PC-9 (cell line): ENCODE measurements at regions not wholly inside any gene's neighbourhood (a gene's known extent, or its start where the extent isn't known, plus 50 kb on each side); places are given as distances from the start of the nearest gene placed in this dataset.
"Not testable (repeated sequence)": the region's sequence is repeated elsewhere in the genome, so short reads cannot be mapped to it uniquely, and the experiment has no call there.

Experiments used
- BruUV-seq: library from RNA; stranded (reverse); fragments of 400-500 nt; replicated peaks from 2 replicates; lab custom pipeline; 2021; lab: Mats Ljungman, UMichigan
- CTCF ChIA-PET: fragments of 300-600 bp; sonication (Branson Sonifier 250); formaldehyde crosslinking; loops from one replicate; lab custom pipeline; 2022; ENCODE audit warnings: antibody characterized with exemption; lab: Charles Lee
- POLR2A ChIA-PET: fragments of 300-600 bp; sonication (Branson Sonifier 250); formaldehyde crosslinking; loops from one replicate; lab custom pipeline; 2022; ENCODE audit warnings: antibody characterized with exemption; ENCODE audit not compliant: unreplicated experiment; lab: Charles Lee
- DNase-seq, 2 experiments: peaks; one replicate each; pipeline versions ENCODE4 v3.0.0 to v3.0.0-alpha.2; 2015 to 2022; ENCODE audit warnings: mixed read lengths in 1 of 2
- H2AFZ ChIP-seq: fragments of 200-600 bp; sonication (generic); 2 replicates; pipeline ENCODE4 v1.8.1; 2017; ENCODE audit warnings: antibody characterized with exemption
- H3F3A ChIP-seq: fragments of 200-600 bp; sonication (generic); 2 replicates; pipeline ENCODE4 v1.8.1; 2017; ENCODE audit warnings: antibody characterized with exemption, mild to moderate bottlenecking, low read depth; ENCODE audit not compliant: insufficient read depth
- H3K27ac ChIP-seq: fragments of 200-600 bp; sonication (generic); 2 replicates; pipeline ENCODE4 v1.6.1; 2016; ENCODE audit warnings: mixed run types
- H3K27me3 ChIP-seq: fragments of 200-600 bp; sonication (generic); 2 replicates; pipeline ENCODE4 v1.6.1; 2016; ENCODE audit warnings: low read depth, mixed run types; ENCODE audit not compliant: insufficient read depth
- H3K36me3 ChIP-seq: fragments of 200-600 bp; sonication (generic); 2 replicates; pipeline ENCODE4 v1.6.1; 2016; ENCODE audit warnings: low read depth, mixed run types
- H3K4me1 ChIP-seq: fragments of 200-600 bp; sonication (generic); replicated peaks from 2 replicates; pipeline ENCODE4 v1.6.1; 2016; ENCODE audit warnings: mixed run types; ENCODE audit not compliant: insufficient read depth
- H3K4me2 ChIP-seq: fragments of 200-600 bp; sonication (generic); 2 replicates; pipeline ENCODE4 v1.6.1; 2017; ENCODE audit warnings: mixed run types
- H3K4me3 ChIP-seq: fragments of 200-600 bp; sonication (generic); 2 replicates; pipeline ENCODE4 v1.6.1; 2016; ENCODE audit warnings: mixed run types
- H3K79me2 ChIP-seq: fragments of 200-600 bp; sonication (generic); 2 replicates; pipeline ENCODE4 v1.6.1; 2017; ENCODE audit warnings: low read depth, mixed run types
- H3K9me2 ChIP-seq: fragments of 200-600 bp; sonication (generic); 2 replicates; pipeline ENCODE4 v1.8.1; 2017; ENCODE audit warnings: mild to moderate bottlenecking; ENCODE audit not compliant: insufficient read depth
- H3K9me3 ChIP-seq: fragments of 200-600 bp; sonication (generic); 2 replicates; pipeline ENCODE4 v1.8.1; 2016; ENCODE audit warnings: low read depth; ENCODE audit not compliant: insufficient read depth
- H4K20me1 ChIP-seq: fragments of 200-600 bp; sonication (generic); 2 replicates; pipeline ENCODE4 v1.8.1; 2017; ENCODE audit not compliant: insufficient read depth
- CTCF ChIP-seq: fragments of 200-600 bp; sonication (generic); conservative IDR thresholded peaks from 2 replicates; pipeline ENCODE4 v1.6.1; 2017; ENCODE audit warnings: mixed run types, antibody characterized with exemption, mild to moderate bottlenecking, moderate library complexity
- EZH2 ChIP-seq: fragments of 200-600 bp; sonication (generic); IDR thresholded peaks from 2 replicates; pipeline ENCODE4 v1.8.0; 2017; ENCODE audit warnings: antibody characterized with exemption, low read depth
- intact Hi-C: fragments of 100-400 bp; cut with micrococcal nuclease; formaldehyde crosslinking; loops from one replicate; pipeline ENCODE4 v1.10.0; 2022; ENCODE audit not compliant: unreplicated experiment

- Histone ChIP-seq H3K4me2 (no peak overlapping the region), H3F3A (no peaks in the 10 kb centered on the region), H3K9me3 (no peaks in the 10 kb centered on the region), H4K20me1 (no peaks in the 10 kb centered on the region), H3K4me1 (no peaks in the 10 kb centered on the region), H3K27ac (no peak overlapping the region), H2AFZ (no peak overlapping the region), H3K79me2 (no peaks in the 10 kb centered on the region), H3K27me3 (no peaks in the 10 kb centered on the region), H3K4me3 (no peak overlapping the region), H3K9me2 (no peaks in the 10 kb centered on the region), H3K36me3 (no peaks in the 10 kb centered on the region)
- no TSS peak for BruUV-seq
- POLR2A ChIA-PET = interaction anchor here (0.6 kb wide), 1 partner anchor 1325 kb away, joined by 3 read pairs; no protein-coding TSS in a partner anchor
- intact Hi-C loops = no loop called here
- TF ChIP-seq EZH2 (no peak), CTCF (no peak)
- CTCF ChIA-PET = interaction anchor here (1.2 kb wide), 1 partner anchor 56 kb away, joined by 3 read pairs; no protein-coding TSS in a partner anchor
- no peak for DNase-seq
These were observed 85.2 kb downstream of the LACC1 start for GRCh38 chr13:43964698-43965458.

GRCh38 chr13:43965459-43965845 lies 85.7 kb downstream of the LACC1 start:
- no peaks in the 10 kb centered on the region for H3K4me1 ChIP-seq
- no peaks in the 10 kb centered on the region for H3K9me3 ChIP-seq
- H4K20me1 ChIP-seq = no peaks in the 10 kb centered on the region
- POLR2A ChIA-PET = no interaction called here
- no peaks in the 10 kb centered on the region for H3K27me3 ChIP-seq
- intact Hi-C loops = no loop called here
- no peaks in the 10 kb centered on the region for H3K9me2 ChIP-seq
- no peaks in the 10 kb centered on the region for H3K36me3 ChIP-seq
- no peak overlapping the region for H3K4me2 ChIP-seq
- CTCF ChIA-PET = interaction anchor here (1.2 kb wide), 1 partner anchor 57 kb away, joined by 3 read pairs; no protein-coding TSS in a partner anchor
- H3F3A ChIP-seq = no peaks in the 10 kb centered on the region
- no peak overlapping the region for H2AFZ ChIP-seq
- BruUV-seq = no TSS peak
- TF ChIP-seq EZH2 (no peak), CTCF (no peak)
- H3K79me2 ChIP-seq = no peaks in the 10 kb centered on the region
- no peak overlapping the region for H3K4me3 ChIP-seq
- DNase-seq = no peak
- no peak overlapping the region for H3K27ac ChIP-seq

- intact Hi-C loops, H2AFZ ChIP-seq, POLR2A ChIA-PET, CTCF ChIA-PET, H3K9me3 ChIP-seq, H3K9me2 ChIP-seq, H4K20me1 ChIP-seq, H3K27me3 ChIP-seq, H3K4me1 ChIP-seq, BruUV-seq, H3K79me2 ChIP-seq, H3K36me3 ChIP-seq, H3K4me2 ChIP-seq, DNase-seq, H3K27ac ChIP-seq, H3K4me3 ChIP-seq, H3F3A ChIP-seq: not testable (repeated sequence)
These were observed 88.7 kb downstream of the LACC1 start for GRCh38 chr13:43968251-43968942.

- H3K9me3 ChIP-seq, H3K27me3 ChIP-seq, H4K20me1 ChIP-seq, CTCF ChIA-PET, H3K4me1 ChIP-seq, H3K27ac ChIP-seq, H3K4me3 ChIP-seq, H3K79me2 ChIP-seq, H3K9me2 ChIP-seq, BruUV-seq, H3F3A ChIP-seq, POLR2A ChIA-PET, H3K4me2 ChIP-seq, H3K36me3 ChIP-seq, DNase-seq, intact Hi-C loops, H2AFZ ChIP-seq: not testable (repeated sequence)
These were observed 89.4 kb downstream of the LACC1 start for GRCh38 chr13:43968943-43969690.

- H4K20me1 ChIP-seq, H3K27me3 ChIP-seq, CTCF ChIA-PET, H3K4me3 ChIP-seq, H3K27ac ChIP-seq, BruUV-seq, H3K9me3 ChIP-seq, H3K36me3 ChIP-seq, POLR2A ChIA-PET, H3F3A ChIP-seq, DNase-seq, H2AFZ ChIP-seq, H3K4me2 ChIP-seq, H3K9me2 ChIP-seq, intact Hi-C loops, H3K79me2 ChIP-seq, H3K4me1 ChIP-seq: not testable (repeated sequence)
These were observed 90.2 kb downstream of the LACC1 start for GRCh38 chr13:43969919-43970318.
